GM12865 (cell line): ENCODE measurements at regions not wholly inside any gene's neighbourhood (a gene's known extent, or its start where the extent isn't known, plus 50 kb on each side); places are given as distances from the start of the nearest gene placed in this dataset.

Source experiments
- DNase-seq: peaks from one replicate; pipeline ENCODE4 v3.0.0; 2010; ENCODE audit warnings: low read depth
- H3K4me3 ChIP-seq: 2 replicates; pipeline ENCODE4 v1.5.1; 2011; ENCODE audit warnings: mild to moderate bottlenecking, low read depth, low read length, control low read depth
- TF ChIP-seq, protein P1 (sequence below): IDR thresholded peaks from 2 replicates; pipeline ENCODE4 v1.5.1; 2011; ENCODE audit warnings: low read length, control low read depth, low read depth, inconsistent platforms; ENCODE audit not compliant: insufficient read depth; ENCODE audit errors: missing control alignments

DNA sequence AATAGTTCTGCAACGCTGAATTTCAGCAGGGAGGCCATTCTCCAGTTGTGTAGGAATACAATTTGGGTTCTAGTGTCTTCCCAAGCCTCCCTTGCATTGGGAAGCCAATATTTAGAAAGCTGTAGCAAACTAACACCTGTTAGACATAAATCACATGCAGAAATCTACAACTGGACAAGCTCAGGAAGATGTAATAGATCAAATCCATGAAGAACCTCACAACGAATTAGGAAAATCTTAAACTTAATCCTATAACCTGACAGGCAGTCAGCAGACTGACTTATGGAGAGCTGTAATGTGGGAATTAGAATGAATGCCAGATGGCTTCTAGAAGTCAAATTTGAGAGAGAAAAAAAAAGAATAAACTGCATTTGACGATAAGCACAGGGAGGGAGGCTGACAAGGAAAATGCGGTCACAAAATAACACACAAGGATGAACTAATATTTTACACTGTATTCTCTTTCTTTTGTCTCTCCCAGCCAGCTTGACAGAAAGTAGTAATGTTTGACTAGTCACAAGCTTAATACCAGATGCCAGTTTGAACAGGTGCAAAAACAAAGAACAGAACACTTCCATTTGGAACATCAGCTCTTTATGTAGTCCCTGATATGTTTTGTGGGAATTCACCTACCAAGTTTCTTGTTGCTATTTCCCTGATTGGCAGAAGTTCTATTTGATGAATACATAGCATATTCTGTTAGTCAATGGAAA lies 50.8 kb upstream of the FANCL start:
- DNase-seq: no peak
- TF ChIP-seq, protein P1, sequence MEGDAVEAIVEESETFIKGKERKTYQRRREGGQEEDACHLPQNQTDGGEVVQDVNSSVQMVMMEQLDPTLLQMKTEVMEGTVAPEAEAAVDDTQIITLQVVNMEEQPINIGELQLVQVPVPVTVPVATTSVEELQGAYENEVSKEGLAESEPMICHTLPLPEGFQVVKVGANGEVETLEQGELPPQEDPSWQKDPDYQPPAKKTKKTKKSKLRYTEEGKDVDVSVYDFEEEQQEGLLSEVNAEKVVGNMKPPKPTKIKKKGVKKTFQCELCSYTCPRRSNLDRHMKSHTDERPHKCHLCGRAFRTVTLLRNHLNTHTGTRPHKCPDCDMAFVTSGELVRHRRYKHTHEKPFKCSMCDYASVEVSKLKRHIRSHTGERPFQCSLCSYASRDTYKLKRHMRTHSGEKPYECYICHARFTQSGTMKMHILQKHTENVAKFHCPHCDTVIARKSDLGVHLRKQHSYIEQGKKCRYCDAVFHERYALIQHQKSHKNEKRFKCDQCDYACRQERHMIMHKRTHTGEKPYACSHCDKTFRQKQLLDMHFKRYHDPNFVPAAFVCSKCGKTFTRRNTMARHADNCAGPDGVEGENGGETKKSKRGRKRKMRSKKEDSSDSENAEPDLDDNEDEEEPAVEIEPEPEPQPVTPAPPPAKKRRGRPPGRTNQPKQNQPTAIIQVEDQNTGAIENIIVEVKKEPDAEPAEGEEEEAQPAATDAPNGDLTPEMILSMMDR: no peak
- H3K4me3 ChIP-seq: no peak overlapping the region
